Peyer's patch (tissue), 4 donors: ENCODE measurements at regions not wholly inside any gene's neighbourhood (a gene's known extent, or its start where the extent isn't known, plus 50 kb on each side); places are given as distances from the start of the nearest gene placed in this dataset.

Source experiments
- POLR2A ChIP-seq, 2 donors: fragments of 450-650 bp; IDR thresholded peaks; one replicate each; pipeline ENCODE4 v1.5.1; 2017; ENCODE audit warnings: antibody characterized with exemption in 2 of 2, mild to moderate bottlenecking in 2 of 2, moderate library complexity in 2 of 2
- TF ChIP-seq, protein P1 (sequence below), 6 experiments: fragments of 450-650 bp in 4 of 6; fragments of 200-600 bp in 2 of 6; sonication (generic) in 1 of 6; IDR thresholded peaks; one replicate each; pipeline ENCODE4 v1.5.1; 2017 to 2019; ENCODE audit warnings: antibody characterized with exemption in 6 of 6, mild to moderate bottlenecking in 3 of 6, moderate library complexity in 1 of 6

DNA sequence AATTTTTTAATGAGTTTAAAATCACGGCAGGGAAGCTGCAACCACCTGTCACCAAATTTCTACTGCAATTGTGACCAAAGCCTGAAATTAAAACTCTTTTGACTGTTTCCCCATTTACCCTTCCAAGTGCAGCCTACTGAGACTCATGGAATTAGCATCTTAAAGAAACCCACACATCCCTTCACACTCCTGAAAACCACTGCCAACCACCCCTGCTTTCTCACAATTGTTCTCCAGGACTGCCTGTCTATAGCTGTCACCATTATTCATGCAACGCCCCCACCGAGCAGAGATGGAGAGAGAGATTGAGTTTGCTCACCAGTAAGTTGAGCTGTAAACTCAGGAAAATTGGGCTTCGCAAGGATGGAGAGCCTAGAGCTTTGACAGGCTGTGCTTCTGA is 383.8 kb upstream of the SORCS1 start:
- TF ChIP-seq, protein P1, sequence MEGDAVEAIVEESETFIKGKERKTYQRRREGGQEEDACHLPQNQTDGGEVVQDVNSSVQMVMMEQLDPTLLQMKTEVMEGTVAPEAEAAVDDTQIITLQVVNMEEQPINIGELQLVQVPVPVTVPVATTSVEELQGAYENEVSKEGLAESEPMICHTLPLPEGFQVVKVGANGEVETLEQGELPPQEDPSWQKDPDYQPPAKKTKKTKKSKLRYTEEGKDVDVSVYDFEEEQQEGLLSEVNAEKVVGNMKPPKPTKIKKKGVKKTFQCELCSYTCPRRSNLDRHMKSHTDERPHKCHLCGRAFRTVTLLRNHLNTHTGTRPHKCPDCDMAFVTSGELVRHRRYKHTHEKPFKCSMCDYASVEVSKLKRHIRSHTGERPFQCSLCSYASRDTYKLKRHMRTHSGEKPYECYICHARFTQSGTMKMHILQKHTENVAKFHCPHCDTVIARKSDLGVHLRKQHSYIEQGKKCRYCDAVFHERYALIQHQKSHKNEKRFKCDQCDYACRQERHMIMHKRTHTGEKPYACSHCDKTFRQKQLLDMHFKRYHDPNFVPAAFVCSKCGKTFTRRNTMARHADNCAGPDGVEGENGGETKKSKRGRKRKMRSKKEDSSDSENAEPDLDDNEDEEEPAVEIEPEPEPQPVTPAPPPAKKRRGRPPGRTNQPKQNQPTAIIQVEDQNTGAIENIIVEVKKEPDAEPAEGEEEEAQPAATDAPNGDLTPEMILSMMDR (IDR thresholded peaks at IDR 0.05), result no peak
- TF ChIP-seq POLR2A (IDR thresholded peaks at IDR 0.05), result no peak
